ENCODE measurements at regions not wholly inside any gene's neighbourhood (a gene's known extent, or its start where the extent isn't known, plus 50 kb on each side); places are given as distances from the start of the nearest gene placed in this dataset.

DNA sequence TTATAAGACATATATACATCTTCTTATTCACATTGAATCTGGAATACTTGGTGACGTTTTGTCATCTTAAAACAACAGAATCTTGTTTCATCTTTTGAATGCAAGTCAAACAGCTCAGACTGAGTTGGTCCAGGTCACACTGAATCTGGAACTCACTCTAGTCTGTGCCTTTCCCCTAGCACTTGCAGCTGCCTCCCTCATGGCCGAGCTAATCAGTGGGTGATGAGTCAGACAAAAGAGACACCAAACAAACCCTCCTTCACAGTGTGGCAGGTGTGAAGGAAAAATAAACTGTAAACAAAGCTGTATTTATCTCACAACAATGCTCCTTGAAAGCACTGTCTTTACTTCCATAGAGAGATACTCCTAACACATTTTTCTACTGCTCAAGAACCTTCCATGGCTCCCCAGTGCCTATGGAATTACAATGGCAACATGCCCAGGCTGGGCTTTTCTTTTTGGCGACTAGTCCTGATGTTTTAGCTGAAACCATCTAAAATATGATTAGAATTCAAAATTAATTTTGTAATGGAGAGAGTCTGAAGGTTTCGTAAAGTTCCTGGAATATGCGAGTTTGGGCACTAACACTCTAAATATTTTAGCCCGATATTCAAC lies 140.0 kb downstream of the ZNF365 start:
- Histone ChIP-seq H3K27me3 (replicated peaks; ENCODE audit: control insufficient read depth, insufficient read depth, low read length) (no peaks in the 10 kb centered on the region; the same call in 1 of the 2 replicates), H3K36me3 (ENCODE audit: control insufficient read depth, insufficient read depth, low read length) (no peaks in the 10 kb centered on the region), H3K4me3 (replicated peaks; ENCODE audit: low read depth, low read length) (no peak overlapping the region)
- no peak for DNase-seq (ENCODE audit: extremely low read depth, insufficient read length)
- TF ChIP-seq, protein P1, sequence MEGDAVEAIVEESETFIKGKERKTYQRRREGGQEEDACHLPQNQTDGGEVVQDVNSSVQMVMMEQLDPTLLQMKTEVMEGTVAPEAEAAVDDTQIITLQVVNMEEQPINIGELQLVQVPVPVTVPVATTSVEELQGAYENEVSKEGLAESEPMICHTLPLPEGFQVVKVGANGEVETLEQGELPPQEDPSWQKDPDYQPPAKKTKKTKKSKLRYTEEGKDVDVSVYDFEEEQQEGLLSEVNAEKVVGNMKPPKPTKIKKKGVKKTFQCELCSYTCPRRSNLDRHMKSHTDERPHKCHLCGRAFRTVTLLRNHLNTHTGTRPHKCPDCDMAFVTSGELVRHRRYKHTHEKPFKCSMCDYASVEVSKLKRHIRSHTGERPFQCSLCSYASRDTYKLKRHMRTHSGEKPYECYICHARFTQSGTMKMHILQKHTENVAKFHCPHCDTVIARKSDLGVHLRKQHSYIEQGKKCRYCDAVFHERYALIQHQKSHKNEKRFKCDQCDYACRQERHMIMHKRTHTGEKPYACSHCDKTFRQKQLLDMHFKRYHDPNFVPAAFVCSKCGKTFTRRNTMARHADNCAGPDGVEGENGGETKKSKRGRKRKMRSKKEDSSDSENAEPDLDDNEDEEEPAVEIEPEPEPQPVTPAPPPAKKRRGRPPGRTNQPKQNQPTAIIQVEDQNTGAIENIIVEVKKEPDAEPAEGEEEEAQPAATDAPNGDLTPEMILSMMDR (IDR thresholded peaks at IDR 0.05; ENCODE audit: insufficient read depth, low read length, poor library complexity, severe bottlenecking) = no peak

DNA sequence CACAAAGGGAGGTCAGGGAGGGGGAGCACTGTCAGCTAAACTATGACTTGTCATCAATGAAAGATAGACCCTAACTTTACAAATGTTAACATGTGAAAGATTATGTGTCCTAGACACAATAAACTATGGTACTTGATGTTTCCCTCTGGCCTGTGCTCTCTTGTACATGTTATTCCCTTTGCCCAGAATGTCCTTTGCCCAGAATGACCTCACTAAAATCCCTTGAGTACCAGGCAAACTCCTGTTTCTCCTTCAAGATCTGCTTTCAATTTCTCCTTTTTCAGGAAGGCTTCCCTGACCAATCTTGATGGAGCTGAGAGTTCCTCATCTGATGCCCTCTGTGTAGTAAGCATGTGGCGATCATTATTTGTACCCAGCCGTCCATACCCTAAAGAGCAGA lies 143.1 kb downstream of the ZNF365 start:
- TF ChIP-seq, protein P1 (IDR thresholded peaks at IDR 0.05; ENCODE audit: insufficient read depth, low read length, poor library complexity, severe bottlenecking) = no peak
- H3K36me3 ChIP-seq (ENCODE audit: control insufficient read depth, insufficient read depth, low read length) = no peaks in the 10 kb centered on the region
- no peaks in the 10 kb centered on the region; the same call in 1 of the 2 replicates for H3K27me3 ChIP-seq (replicated peaks; ENCODE audit: control insufficient read depth, insufficient read depth, low read length)
- DNase-seq (ENCODE audit: extremely low read depth, insufficient read length) = no peak
- H3K4me3 ChIP-seq (replicated peaks; ENCODE audit: low read depth, low read length) = no peak overlapping the region

DNA sequence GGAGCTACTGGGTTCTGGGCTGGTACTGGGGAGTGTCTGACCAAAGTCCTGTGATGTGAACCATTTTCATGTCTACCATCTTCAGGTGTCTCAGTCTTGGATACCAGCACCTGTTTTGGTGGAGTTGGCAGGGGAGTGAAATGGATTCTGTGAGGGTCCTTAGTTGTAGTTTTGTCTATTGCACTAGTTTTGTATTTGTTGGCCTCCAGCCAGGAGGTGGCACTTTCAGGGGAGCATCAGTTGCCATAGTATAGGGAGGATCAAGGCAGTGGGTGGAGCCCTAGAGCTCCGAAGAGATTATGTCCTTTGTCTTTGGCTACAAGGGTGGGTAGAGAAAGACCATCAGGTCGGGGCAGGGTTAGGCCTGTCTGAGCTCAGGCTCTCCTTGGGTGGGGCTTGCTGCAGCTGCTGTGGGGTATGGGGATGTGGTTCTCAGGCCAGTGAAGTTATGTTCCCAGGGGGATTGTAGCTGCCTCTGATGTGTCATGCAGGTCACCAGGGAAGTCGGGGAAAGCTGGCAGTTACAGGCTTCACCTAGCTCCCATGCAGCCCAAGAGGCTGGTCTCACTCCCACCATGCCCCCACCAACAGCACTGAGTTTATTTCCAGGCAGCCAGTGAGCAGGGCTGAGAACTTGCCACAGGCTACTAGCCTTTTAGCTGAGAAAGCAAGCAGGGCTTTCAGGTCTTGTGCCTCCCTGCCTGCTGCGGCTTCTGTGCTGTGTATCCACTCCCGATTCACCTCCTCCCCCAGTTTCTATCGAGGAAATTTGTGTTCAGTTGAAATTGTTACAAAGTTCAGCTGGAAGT lies 153.1 kb downstream of the ZNF365 start:
- no peak overlapping the region for H3K4me3 ChIP-seq (replicated peaks; ENCODE audit: low read depth, low read length)
- TF ChIP-seq, protein P1 (IDR thresholded peaks at IDR 0.05; ENCODE audit: insufficient read depth, low read length, poor library complexity, severe bottlenecking) = peak; percentile 8
- DNase-seq (ENCODE audit: extremely low read depth, insufficient read length) = peak; percentile 76
- H3K36me3 ChIP-seq (ENCODE audit: control insufficient read depth, insufficient read depth, low read length) = no peaks in the 10 kb centered on the region
- no peaks in the 10 kb centered on the region for H3K27me3 ChIP-seq (replicated peaks; ENCODE audit: control insufficient read depth, insufficient read depth, low read length)

DNA sequence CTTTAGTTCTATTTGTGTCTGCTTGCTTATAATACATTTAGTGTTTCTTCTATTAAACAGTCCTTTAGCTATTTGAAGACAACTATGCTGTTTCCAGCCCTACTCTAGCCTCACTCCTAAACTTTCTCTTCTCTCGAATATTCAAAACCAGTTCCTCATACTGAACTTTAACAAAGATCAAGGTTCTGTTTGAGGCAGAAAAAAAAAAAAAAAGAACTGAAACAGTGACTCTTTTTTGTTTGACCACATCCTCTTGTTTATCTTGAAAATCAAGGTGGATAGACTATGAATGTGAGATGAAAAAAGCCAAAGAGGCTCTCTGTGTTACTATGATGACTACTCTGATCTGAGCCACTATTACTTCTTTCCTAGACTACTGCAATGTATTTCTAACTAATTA lies 154.3 kb downstream of the ZNF365 start:
- DNase-seq (ENCODE audit: extremely low read depth, insufficient read length) = peak; percentile 72
- Histone ChIP-seq H3K36me3 (ENCODE audit: control insufficient read depth, insufficient read depth, low read length) (no peaks in the 10 kb centered on the region), H3K4me3 (replicated peaks; ENCODE audit: low read depth, low read length) (no peak overlapping the region), H3K27me3 (replicated peaks; ENCODE audit: control insufficient read depth, insufficient read depth, low read length) (no peaks in the 10 kb centered on the region)
- TF ChIP-seq, protein P1 (IDR thresholded peaks at IDR 0.05; ENCODE audit: insufficient read depth, low read length, poor library complexity, severe bottlenecking) = no peak

DNA sequence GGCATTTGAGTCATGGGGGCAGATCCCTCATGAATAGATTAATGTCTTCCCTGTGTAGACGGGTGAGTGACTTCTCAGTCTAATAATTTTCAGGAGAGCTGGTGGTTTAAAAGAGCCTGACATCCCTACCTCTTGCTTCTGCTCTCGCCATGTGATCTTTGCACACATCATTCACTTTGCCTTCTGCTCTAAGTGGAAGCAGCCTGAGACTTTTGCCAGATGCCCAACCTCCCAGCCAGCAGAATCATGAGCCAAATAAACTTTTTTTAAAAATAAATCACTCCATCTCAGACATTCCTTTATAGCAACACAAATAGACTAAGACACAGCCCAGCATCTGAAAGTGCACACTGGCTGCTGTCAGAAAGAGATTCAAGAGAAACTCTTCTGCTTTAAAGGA lies 155.2 kb downstream of the ZNF365 start:
- Histone ChIP-seq H3K27me3 (replicated peaks; ENCODE audit: control insufficient read depth, insufficient read depth, low read length) (no peaks in the 10 kb centered on the region), H3K36me3 (ENCODE audit: control insufficient read depth, insufficient read depth, low read length) (no peaks in the 10 kb centered on the region), H3K4me3 (replicated peaks; ENCODE audit: low read depth, low read length) (no peak overlapping the region)
- no peak for DNase-seq (ENCODE audit: extremely low read depth, insufficient read length)
- TF ChIP-seq, protein P1 (IDR thresholded peaks at IDR 0.05; ENCODE audit: insufficient read depth, low read length, poor library complexity, severe bottlenecking) = no peak

Data from GM06990 (cell line).